ENCODE measurements at regions not wholly inside any gene's neighbourhood (a gene's known extent, or its start where the extent isn't known, plus 50 kb on each side); places are given as distances from the start of the nearest gene placed in this dataset.

DNA sequence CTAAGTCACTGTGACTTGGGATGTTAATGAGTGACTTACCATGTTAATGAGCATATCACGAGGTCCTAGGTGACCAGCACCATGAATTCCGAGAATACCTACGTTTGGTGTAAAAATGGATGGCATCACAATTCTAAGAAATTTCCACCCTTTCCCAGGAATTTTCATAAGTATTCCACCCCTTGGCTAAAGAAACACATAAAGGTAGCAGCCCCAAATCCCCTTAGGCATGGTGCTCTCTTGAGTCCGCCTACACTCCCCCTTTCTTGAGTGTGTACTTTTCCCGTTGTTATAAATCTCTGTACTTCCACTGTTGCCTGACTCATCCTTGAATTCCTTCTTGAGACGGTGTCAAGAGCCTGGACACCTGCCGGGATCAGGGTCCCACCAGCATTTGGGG is 504.0 kb upstream of the RBFOX1 start:
- Histone ChIP-seq H3K36me3 (no peaks in the 10 kb centered on the region), H3K27me3 (replicated peaks; ENCODE audit: insufficient read depth) (no peaks in the 10 kb centered on the region), H3K4me3 (no peak overlapping the region), H3K27ac (no peak overlapping the region), H3K9me3 (no peaks in the 10 kb centered on the region), H3K4me1 (ENCODE audit: control insufficient read depth in 1 of 2, low read depth in 2 of 2) (no peaks in the 10 kb centered on the region)
- DNase-seq (ENCODE audit: low spot score) (no peak), ATAC-seq (ENCODE audit: insufficient number of reproducible peaks, low FRiP score, low read depth) (no peak)
- TF ChIP-seq CTCF (IDR thresholded peaks at IDR 0.05), result no peak

GRCh38 chr16:6827931-6828330 is 504.7 kb upstream of the RBFOX1 start:
- H3K4me3 ChIP-seq, result no peak overlapping the region
- no peaks in the 10 kb centered on the region for H3K4me1 ChIP-seq (ENCODE audit: control insufficient read depth in 1 of 2, low read depth in 2 of 2)
- no peak for ATAC-seq (ENCODE audit: insufficient number of reproducible peaks, low FRiP score, low read depth)
- no peaks in the 10 kb centered on the region for H3K27me3 ChIP-seq (replicated peaks; ENCODE audit: insufficient read depth)
- DNase-seq (ENCODE audit: low spot score), result no peak
- no peaks in the 10 kb centered on the region for H3K9me3 ChIP-seq
- no peaks in the 10 kb centered on the region for H3K36me3 ChIP-seq
- TF ChIP-seq CTCF (IDR thresholded peaks at IDR 0.05), result no peak
- H3K27ac ChIP-seq, result no peak overlapping the region

DNA sequence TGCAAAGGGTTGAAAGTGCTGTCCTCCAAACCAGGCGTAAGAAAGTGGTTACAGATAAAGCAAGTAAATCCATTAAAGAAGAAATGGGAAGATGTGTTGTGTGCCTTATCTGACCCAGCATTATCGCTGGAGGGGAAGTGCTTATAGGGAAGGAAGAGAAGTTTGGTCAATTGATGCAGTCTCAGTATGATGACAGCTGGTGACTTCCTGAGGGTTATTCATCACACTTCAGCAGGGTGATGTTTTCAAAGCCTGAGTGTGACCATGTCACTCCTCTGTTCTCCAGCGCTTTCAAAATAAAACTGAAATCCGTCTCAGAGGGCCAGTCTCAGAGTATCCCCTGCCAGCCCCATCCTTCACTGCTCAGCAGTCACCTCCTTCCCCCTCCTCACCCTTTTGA is 505.4 kb upstream of the RBFOX1 start:
- no peaks in the 10 kb centered on the region for H3K27me3 ChIP-seq (replicated peaks; ENCODE audit: insufficient read depth)
- no peak for TF ChIP-seq CTCF (IDR thresholded peaks at IDR 0.05)
- ATAC-seq (ENCODE audit: insufficient number of reproducible peaks, low FRiP score, low read depth), result no peak
- H3K4me3 ChIP-seq, result no peak overlapping the region
- DNase-seq (ENCODE audit: low spot score), result no peak
- H3K27ac ChIP-seq, result no peak overlapping the region
- no peaks in the 10 kb centered on the region for H3K9me3 ChIP-seq
- no peaks in the 10 kb centered on the region for H3K4me1 ChIP-seq (ENCODE audit: control insufficient read depth in 1 of 2, low read depth in 2 of 2)
- no peaks in the 10 kb centered on the region for H3K36me3 ChIP-seq

GRCh38 chr16:6822041-6822440 is 510.6 kb upstream of the RBFOX1 start:
- no peak for DNase-seq (ENCODE audit: low spot score)
- no peaks in the 10 kb centered on the region for H3K4me1 ChIP-seq (ENCODE audit: control insufficient read depth in 1 of 2, low read depth in 2 of 2)

DNA sequence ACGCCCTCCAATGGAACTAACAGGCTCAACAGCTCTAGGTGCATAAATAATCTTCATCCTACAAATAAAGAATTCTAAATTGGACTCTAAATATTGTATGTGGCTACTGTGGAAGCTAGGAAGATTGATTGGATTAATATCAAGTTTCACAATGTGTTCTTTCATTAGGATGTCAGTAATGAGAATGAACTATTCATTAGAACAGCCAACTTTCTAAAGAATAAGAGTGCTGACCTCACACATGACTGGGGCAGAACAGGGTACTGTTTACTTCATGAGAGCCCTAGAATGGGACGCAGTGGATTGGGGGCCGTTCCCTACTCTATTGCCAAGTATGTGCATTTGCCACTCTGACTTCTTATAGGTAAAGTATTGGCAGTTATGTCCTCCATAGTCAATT is 528.2 kb upstream of the RBFOX1 start:
- no peak overlapping the region for H3K4me3 ChIP-seq
- DNase-seq (ENCODE audit: low spot score), result no peak
- no peak for TF ChIP-seq CTCF (IDR thresholded peaks at IDR 0.05)
- H3K9me3 ChIP-seq, result no peaks in the 10 kb centered on the region
- no peak for ATAC-seq (ENCODE audit: insufficient number of reproducible peaks, low FRiP score, low read depth)
- H3K27ac ChIP-seq, result no peak overlapping the region
- no peaks in the 10 kb centered on the region for H3K4me1 ChIP-seq (ENCODE audit: control insufficient read depth in 1 of 2, low read depth in 2 of 2)
- H3K36me3 ChIP-seq, result no peaks in the 10 kb centered on the region
- H3K27me3 ChIP-seq (replicated peaks; ENCODE audit: insufficient read depth), result no peaks in the 10 kb centered on the region

More at GRCh38 chr16:6822041-6822440, 510.6 kb upstream of the RBFOX1 start:
- no peak overlapping the region for H3K4me3 ChIP-seq
- no peaks in the 10 kb centered on the region for H3K9me3 ChIP-seq
- no peaks in the 10 kb centered on the region for H3K36me3 ChIP-seq
- no peak for TF ChIP-seq CTCF (IDR thresholded peaks at IDR 0.05)
- H3K27me3 ChIP-seq (replicated peaks; ENCODE audit: insufficient read depth), result no peaks in the 10 kb centered on the region
- ATAC-seq (ENCODE audit: insufficient number of reproducible peaks, low FRiP score, low read depth), result no peak
- H3K27ac ChIP-seq, result no peak overlapping the region

Measured in thoracic aorta (tissue), 2 donors.